K562 (cell line): ENCODE measurements at regions not wholly inside any gene's neighbourhood (a gene's known extent, or its start where the extent isn't known, plus 50 kb on each side); places are given as distances from the start of the nearest gene placed in this dataset.

Source experiments
- DDX20 ChIP-seq: fragments of 450-650 bp; IDR thresholded peaks from 2 replicates; pipeline ENCODE4 v1.6.1; 2016; ENCODE audit warnings: missing genetic modification characterization, low read depth, mild to moderate bottlenecking, missing compliant biosample characterization, moderate library complexity
- DMBX1 ChIP-seq: fragments of 250-450 bp; sonication (Bioruptor Pico); IDR thresholded peaks from 2 replicates; pipeline ENCODE4 v1.8.0; 2022; ENCODE audit warnings: inconsistent platforms, mild to moderate bottlenecking, moderate library complexity, borderline replicate concordance
- E2F3 ChIP-seq: fragments of 250-450 bp; sonication (Bioruptor Pico); IDR thresholded peaks from 2 replicates; pipeline ENCODE4 v1.4.0; 2020; ENCODE audit warnings: mild to moderate bottlenecking
- EGR1 ChIP-seq: fragments of 450-650 bp; conservative IDR thresholded peaks from 2 replicates; pipeline ENCODE4 v1.6.1; 2017; ENCODE audit warnings: mild to moderate bottlenecking
- EP300 ChIP-seq: IDR thresholded peaks from 2 replicates; pipeline ENCODE4 v1.6.1; 2012; ENCODE audit warnings: low read length, improper control_type of control experiment
- FOXA3 ChIP-seq, 2 experiments: fragments of 450-650 bp in 1 of 2; sonication (generic) in 1 of 2; formaldehyde crosslinking; IDR thresholded peaks in 1 of 2; conservative IDR thresholded peaks in 1 of 2; 2 replicates each; pipeline versions ENCODE4 v1.4.0 to v1.8.0; 2020 to 2022; ENCODE audit warnings: mild to moderate bottlenecking in 2 of 2, missing genetic modification reagents in 1 of 2
- FOXJ3 ChIP-seq: sonication (generic); formaldehyde crosslinking; IDR thresholded peaks from 2 replicates; pipeline ENCODE4 v1.4.0; 2020; ENCODE audit warnings: mild to moderate bottlenecking, missing genetic modification reagents
- HLTF ChIP-seq: fragments of 450-650 bp; IDR thresholded peaks from 2 replicates; pipeline ENCODE4 v1.6.1; 2016
- KDM5B ChIP-seq: fragments of 200-600 bp; sonication (generic); IDR thresholded peaks from 2 replicates; pipeline ENCODE4 v1.6.1; 2012; ENCODE audit warnings: low read depth, mild to moderate bottlenecking, moderate library complexity, low read length, control low read depth, inconsistent platforms; ENCODE audit not compliant: insufficient replicate concordance
- MAFF ChIP-seq: IDR thresholded peaks from 2 replicates; pipeline ENCODE4 v1.6.1; 2012; ENCODE audit warnings: low read length, improper control_type of control experiment
- MTA1 ChIP-seq: fragments of 450-650 bp; IDR thresholded peaks from 2 replicates; pipeline ENCODE4 v1.6.1; 2017; ENCODE audit warnings: borderline replicate concordance
- MTA3 ChIP-seq: fragments of 450-650 bp; formaldehyde crosslinking; IDR thresholded peaks from 2 replicates; pipeline ENCODE4 v1.6.1; 2017; ENCODE audit warnings: mild to moderate bottlenecking, borderline replicate concordance
- MXI1 ChIP-seq: IDR thresholded peaks from 2 replicates; pipeline ENCODE4 v1.6.1; 2011; ENCODE audit warnings: low read depth, mild to moderate bottlenecking, improper control_type of control experiment, low read length
- NR4A1 ChIP-seq, 2 experiments: fragments of 250-450 bp in 1 of 2; fragments of 450-650 bp in 1 of 2; sonication (Bioruptor Pico) in 1 of 2; IDR thresholded peaks; 2 replicates each; pipeline versions ENCODE4 v1.4.0 to v1.6.1; 2016 to 2020; ENCODE audit warnings: mild to moderate bottlenecking in 2 of 2, missing compliant biosample characterization in 1 of 2, missing genetic modification characterization in 1 of 2, moderate library complexity in 1 of 2
- PHF20 ChIP-seq: fragments of 450-650 bp; IDR thresholded peaks from 2 replicates; pipeline ENCODE4 v1.6.1; 2018; ENCODE audit not compliant: partially characterized antibody
- POLR3A ChIP-seq: IDR thresholded peaks from 2 replicates; pipeline ENCODE4 v1.6.1; 2011; ENCODE audit warnings: borderline replicate concordance, mild to moderate bottlenecking, moderate library complexity; ENCODE audit not compliant: insufficient read length, insufficient read depth; ENCODE audit errors: extremely low read depth
- PPARD ChIP-seq: fragments of 250-450 bp; sonication (Bioruptor Pico); IDR thresholded peaks from 2 replicates; pipeline ENCODE4 v1.8.0; 2022; ENCODE audit warnings: inconsistent platforms, mild to moderate bottlenecking, moderate library complexity
- RAD21 ChIP-seq, 2 experiments: fragments of 250-450 bp in 1 of 2; fragments of 450-650 bp in 1 of 2; sonication (Bioruptor Pico) in 1 of 2; formaldehyde crosslinking in 1 of 2; IDR thresholded peaks in 1 of 2; conservative IDR thresholded peaks in 1 of 2; 2 replicates each; pipeline versions ENCODE4 v1.4.0 to v1.8.0; 2020 to 2022; ENCODE audit warnings: mild to moderate bottlenecking in 2 of 2, moderate library complexity in 1 of 2
- SMARCB1 ChIP-seq: IDR thresholded peaks from 2 replicates; pipeline ENCODE4 v1.6.1; 2011; ENCODE audit warnings: improper control_type of control experiment, low read depth; ENCODE audit not compliant: insufficient read length
- TEAD2 ChIP-seq: fragments of 450-650 bp; IDR thresholded peaks from 2 replicates; pipeline ENCODE4 v1.6.1; 2016; ENCODE audit warnings: missing genetic modification characterization, control low read depth, missing compliant biosample characterization
- YY1 ChIP-seq, 3 experiments: IDR thresholded peaks; 2 replicates each; pipeline ENCODE4 v1.6.1; 2011; ENCODE audit warnings: low read length in 2 of 3, mild to moderate bottlenecking in 2 of 3, moderate library complexity in 2 of 3, borderline replicate concordance in 1 of 3, control low read depth in 1 of 3, low read depth in 1 of 3; ENCODE audit not compliant: insufficient read depth in 3 of 3, insufficient replicate concordance in 2 of 3, control insufficient read depth in 1 of 3, insufficient read length in 1 of 3; ENCODE audit errors: extremely low read depth in 1 of 3
- ZBTB17 ChIP-seq: fragments of 450-650 bp; formaldehyde crosslinking; IDR thresholded peaks from 2 replicates; pipeline ENCODE4 v1.4.0; 2020; ENCODE audit warnings: mild to moderate bottlenecking
- ZNF212 ChIP-seq: fragments of 450-650 bp; formaldehyde crosslinking; IDR thresholded peaks from 2 replicates; pipeline ENCODE4 v1.4.0; 2020; ENCODE audit warnings: mild to moderate bottlenecking
- ZNF316 ChIP-seq: fragments of 450-650 bp; IDR thresholded peaks from 2 replicates; pipeline ENCODE4 v1.6.1; 2016
- ZNF507 ChIP-seq: conservative IDR thresholded peaks from 2 replicates; pipeline ENCODE4 v1.6.1; 2017; ENCODE audit warnings: missing genetic modification characterization, missing compliant biosample characterization
- ZNF695 ChIP-seq: fragments of 450-650 bp; formaldehyde crosslinking; IDR thresholded peaks from 2 replicates; pipeline ENCODE4 v1.4.0; 2020; ENCODE audit warnings: mild to moderate bottlenecking, moderate library complexity
- ZZZ3 ChIP-seq: fragments of 450-650 bp; IDR thresholded peaks from 2 replicates; pipeline ENCODE4 v1.6.1; 2016; ENCODE audit warnings: antibody characterized with exemption, mild to moderate bottlenecking, moderate library complexity
- TF ChIP-seq, protein P1 (sequence below): fragments of 250-450 bp; sonication (Bioruptor Pico); IDR thresholded peaks from 2 replicates; pipeline ENCODE4 v1.5.1; 2021; ENCODE audit warnings: mild to moderate bottlenecking

DNA sequence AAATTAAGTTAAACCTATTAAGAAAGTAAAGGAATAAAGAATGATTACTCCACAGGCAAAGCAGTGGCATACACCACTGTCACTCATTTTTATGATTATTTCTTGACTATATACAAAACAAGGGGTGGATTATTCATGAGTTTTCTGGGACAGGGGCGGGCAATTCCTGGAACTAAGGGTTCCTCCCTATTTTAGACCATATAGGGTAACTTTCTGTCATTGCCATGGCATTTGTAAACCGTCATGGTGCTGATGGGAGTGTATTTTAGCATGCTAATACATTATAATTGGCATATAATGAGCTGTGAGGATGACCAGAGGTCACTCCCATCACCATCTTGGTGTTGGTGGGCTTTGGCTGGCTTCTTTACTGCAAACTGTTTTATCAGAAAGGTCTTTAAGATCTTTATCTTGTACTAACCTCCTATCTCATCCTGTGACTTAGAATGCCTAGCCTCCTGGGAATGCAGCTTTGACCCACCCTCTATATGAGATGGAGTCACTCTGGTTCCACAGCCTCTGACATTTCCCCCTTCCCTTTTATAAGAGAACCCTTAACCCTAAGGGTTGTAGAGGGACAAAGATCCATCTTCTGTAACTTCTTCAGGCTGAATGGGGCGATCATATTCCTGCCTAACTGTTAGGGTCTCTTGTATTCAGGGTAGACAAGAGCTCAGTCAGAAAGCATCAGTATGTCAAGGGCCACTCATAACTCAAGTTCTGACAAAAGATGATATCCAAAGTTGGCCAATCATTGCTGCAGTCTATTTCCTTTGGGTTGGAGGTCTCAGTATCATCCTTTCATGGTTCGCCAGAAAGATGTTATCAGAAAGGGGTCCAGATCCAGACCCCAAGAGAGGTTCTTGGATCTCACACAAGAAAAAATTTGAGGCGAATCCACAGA, 79.5 kb upstream of the LIPC start (continued):
- TF ChIP-seq YY1 (IDR thresholded peaks at IDR 0.05; ENCODE audit: borderline replicate concordance in 1 of 3, control insufficient read depth in 1 of 3, extremely low read depth in 1 of 3, insufficient read depth in 3 of 3, insufficient read length in 1 of 3, insufficient replicate concordance in 2 of 3, low read depth in 1 of 3, low read length in 2 of 3) = no peak
- TF ChIP-seq TEAD2 (tag) = peak; percentile 95
- TF ChIP-seq POLR3A = no peak
- 0 out of 2 replicates have a peak, but pooled peaks have one; percentile 56 for TF ChIP-seq ZNF695 (CRISPR knock-in tag)
- TF ChIP-seq MTA1 = no peak
- 0 out of 2 replicates have a peak, but pooled peaks have one; percentile 37 for TF ChIP-seq MTA3
- peak; percentile 88 for TF ChIP-seq E2F3 (CRISPR knock-in tag)
- 0 out of 2 replicates have a peak, but pooled peaks have one; percentile 31 for TF ChIP-seq PPARD
- TF ChIP-seq ZNF212 (CRISPR knock-in tag) = no peak; the same call in 1 of the 2 replicates
- TF ChIP-seq EGR1 = 0 out of 2 replicates have a peak, but pooled peaks have one; percentile 19
- no peak for TF ChIP-seq PHF20
- TF ChIP-seq KDM5B = no peak
- no peak for TF ChIP-seq ZZZ3
- peak; percentile 99 for TF ChIP-seq DMBX1
- no peak for TF ChIP-seq RAD21 (CRISPR knock-in tag; conservative IDR thresholded peaks at IDR 0.05 in 1 of 2, IDR thresholded peaks at IDR 0.05 in 1 of 2)
- TF ChIP-seq NR4A1 (CRISPR knock-in tag; IDR thresholded peaks at IDR 0.05) = peak; percentile 97; the same call in 1 of the 2 replicates
- peak; percentile 98 for TF ChIP-seq NR4A1 (tag; IDR thresholded peaks at IDR 0.05)
- no peak for TF ChIP-seq MXI1
- no peak for TF ChIP-seq FOXJ3 (CRISPR knock-in tag)
- TF ChIP-seq SMARCB1 = no peak
- TF ChIP-seq ZNF507 = 0 out of 2 replicates have a peak, but pooled peaks have one; percentile 29
- peak; percentile 67 for TF ChIP-seq EP300
- peak in 1 of 2 experiments; percentile 22; a peak in 1 of 4 replicates for TF ChIP-seq FOXA3 (CRISPR knock-in tag; conservative IDR thresholded peaks at IDR 0.05 in 1 of 2, IDR thresholded peaks at IDR 0.05 in 1 of 2)
- TF ChIP-seq ZBTB17 (CRISPR knock-in tag) = peak; percentile 88; the same call in 1 of the 2 replicates
- TF ChIP-seq MAFF = no peak
- TF ChIP-seq HLTF = no peak
- peak; percentile 96 for TF ChIP-seq DDX20 (tag)
- no peak for TF ChIP-seq ZNF316
- TF ChIP-seq, protein P1, sequence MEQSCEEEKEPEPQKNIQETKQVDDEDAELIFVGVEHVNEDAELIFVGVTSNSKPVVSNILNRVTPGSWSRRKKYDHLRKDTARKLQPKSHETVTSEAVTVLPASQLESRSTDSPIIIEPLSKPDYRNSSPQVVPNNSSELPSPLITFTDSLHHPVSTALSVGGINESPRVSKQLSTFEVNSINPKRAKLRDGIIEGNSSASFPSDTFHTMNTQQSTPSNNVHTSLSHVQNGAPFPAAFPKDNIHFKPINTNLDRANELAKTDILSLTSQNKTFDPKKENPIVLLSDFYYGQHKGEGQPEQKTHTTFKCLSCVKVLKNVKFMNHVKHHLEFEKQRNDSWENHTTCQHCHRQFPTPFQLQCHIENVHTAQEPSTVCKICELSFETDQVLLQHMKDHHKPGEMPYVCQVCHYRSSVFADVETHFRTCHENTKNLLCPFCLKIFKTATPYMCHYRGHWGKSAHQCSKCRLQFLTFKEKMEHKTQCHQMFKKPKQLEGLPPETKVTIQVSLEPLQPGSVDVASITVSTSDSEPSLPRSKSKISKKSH = 0 out of 2 replicates have a peak, but pooled peaks have one; percentile 47
